HL-60 (cell line): ENCODE measurements at regions not wholly inside any gene's neighbourhood (a gene's known extent, or its start where the extent isn't known, plus 50 kb on each side); places are given as distances from the start of the nearest gene placed in this dataset.

Source experiments
- DNase-seq, 2 experiments: peaks; one replicate each; pipeline ENCODE4 v3.0.0-alpha.2; 2010 to 2020; ENCODE audit warnings: low read depth in 1 of 2, low spot score in 1 of 2
- H3K27ac ChIP-seq: fragments of 250-450 bp; sonication (Bioruptor Pico); replicated peaks from 2 replicates; pipeline ENCODE4 v1.5.1; 2020; ENCODE audit warnings: mild to moderate bottlenecking, moderate library complexity
- H3K27me3 ChIP-seq: fragments of 250-450 bp; sonication (Bioruptor Pico); 2 replicates; pipeline ENCODE4 v1.5.1; 2021; ENCODE audit warnings: mild to moderate bottlenecking, moderate library complexity; ENCODE audit not compliant: insufficient read depth, poor library complexity, severe bottlenecking
- H3K4me3 ChIP-seq: replicated peaks from 2 replicates; pipeline ENCODE4 v1.5.1; 2011; ENCODE audit warnings: mild to moderate bottlenecking, control low read depth, low read length; ENCODE audit not compliant: insufficient read depth
- CTCF ChIP-seq: IDR thresholded peaks from one replicate; pipeline ENCODE4 v1.5.1; 2011; ENCODE audit warnings: low read length, control low read depth, inconsistent platforms; ENCODE audit not compliant: insufficient read depth
- GABPA ChIP-seq: IDR thresholded peaks from 2 replicates; pipeline ENCODE4 v1.6.1; 2012; ENCODE audit warnings: low read depth
- POLR2AphosphoS5 ChIP-seq: IDR thresholded peaks from 2 replicates; pipeline ENCODE4 v1.6.1; 2012; ENCODE audit warnings: low read depth
- REST ChIP-seq: IDR thresholded peaks from 2 replicates; pipeline ENCODE4 v1.6.1; 2012; ENCODE audit warnings: low read depth; ENCODE audit not compliant: insufficient replicate concordance
- SPI1 ChIP-seq: IDR thresholded peaks from 2 replicates; pipeline ENCODE4 v1.6.1; 2012; ENCODE audit warnings: low read depth, mild to moderate bottlenecking, borderline replicate concordance

GRCh38 chr2:37869304-37869703, 55.8 kb upstream of the RMDN2 start:
- DNase-seq: no peak
- H3K27ac ChIP-seq: no peak overlapping the region
- no peaks in the 10 kb centered on the region for H3K27me3 ChIP-seq

GRCh38 chr2:37869771-37870170, 55.3 kb upstream of the RMDN2 start:
- Histone ChIP-seq H3K27me3 (no peaks in the 10 kb centered on the region), H3K27ac (no peak overlapping the region), H3K4me3 (no peak overlapping the region)
- TF ChIP-seq REST (no peak), POLR2AphosphoS5 (no peak), CTCF (no peak), SPI1 (no peak), GABPA (no peak)
- no peak for DNase-seq

More at GRCh38 chr2:37869304-37869703, 55.8 kb upstream of the RMDN2 start:
- no peak for TF ChIP-seq SPI1
- no peak for TF ChIP-seq GABPA
- TF ChIP-seq POLR2AphosphoS5: no peak
- no peak for TF ChIP-seq CTCF
- no peak for TF ChIP-seq REST
- no peak overlapping the region for H3K4me3 ChIP-seq

GRCh38 chr2:37870829-37871228, 54.3 kb upstream of the RMDN2 start:
- Histone ChIP-seq H3K4me3 (no peak overlapping the region), H3K27ac (no peak overlapping the region), H3K27me3 (no peaks in the 10 kb centered on the region)
- DNase-seq: no peak
- TF ChIP-seq POLR2AphosphoS5 (no peak), SPI1 (no peak), GABPA (no peak), REST (no peak), CTCF (no peak)
